Stomach (tissue), 4 donors: ENCODE measurements at regions not wholly inside any gene's neighbourhood (a gene's known extent, or its start where the extent isn't known, plus 50 kb on each side); places are given as distances from the start of the nearest gene placed in this dataset.

Experiments used
- CTCF ChIP-seq, 7 experiments: fragments of 450-650 bp in 4 of 7; fragments of 200-600 bp in 3 of 7; sonication (generic) in 3 of 7; IDR thresholded peaks; one replicate each; pipeline ENCODE4 v1.5.1; 2016 to 2019; ENCODE audit warnings: antibody characterized with exemption in 7 of 7, control low read depth in 2 of 7, mild to moderate bottlenecking in 1 of 7
- POLR2A ChIP-seq, 4 donors: fragments of 450-650 bp; IDR thresholded peaks; one replicate each; pipeline ENCODE4 v1.6.1; 2016; ENCODE audit warnings: antibody characterized with exemption in 4 of 4, control low read depth in 2 of 4, mild to moderate bottlenecking in 1 of 4, moderate library complexity in 1 of 4
- POLR2AphosphoS5 ChIP-seq, 3 donors: sonication (generic); formaldehyde crosslinking; IDR thresholded peaks; one replicate each; pipeline ENCODE4 v1.6.1; 2016; ENCODE audit warnings: antibody characterized with exemption in 3 of 3

- TF ChIP-seq CTCF (IDR thresholded peaks at IDR 0.05) (no peak), POLR2AphosphoS5 (IDR thresholded peaks at IDR 0.05) (no peak), POLR2A (IDR thresholded peaks at IDR 0.05) (no peak)
Measured at GRCh38 chr12:123064885-123065619, 84.6 kb downstream of the ARL6IP4 start.
